Glutamatergic neuron (in vitro differentiated cells): ENCODE measurements at regions not wholly inside any gene's neighbourhood (a gene's known extent, or its start where the extent isn't known, plus 50 kb on each side); places are given as distances from the start of the nearest gene placed in this dataset.

Source experiments
- DNase-seq: peaks from one replicate; pipeline ENCODE4 v3.0.0; 2022
- H3K27ac Mint-ChIP-seq: one replicate; pipeline ENCODE4 v1.8.0; 2020; ENCODE audit warnings: mild to moderate bottlenecking, mixed read lengths, inconsistent platforms; ENCODE audit not compliant: unreplicated experiment
- H3K27me3 Mint-ChIP-seq: one replicate; pipeline ENCODE4 v1.8.0; 2020; ENCODE audit warnings: mild to moderate bottlenecking, moderate library complexity, mixed read lengths, inconsistent platforms; ENCODE audit not compliant: unreplicated experiment
- H3K36me3 Mint-ChIP-seq: one replicate; pipeline ENCODE4 v1.8.0; 2020; ENCODE audit warnings: mild to moderate bottlenecking, mixed read lengths, inconsistent platforms; ENCODE audit not compliant: unreplicated experiment
- H3K4me1 Mint-ChIP-seq: one replicate; pipeline ENCODE4 v1.8.0; 2020; ENCODE audit warnings: mild to moderate bottlenecking, low read depth, mixed read lengths, inconsistent platforms; ENCODE audit not compliant: unreplicated experiment
- H3K4me3 Mint-ChIP-seq: one replicate; pipeline ENCODE4 v1.8.0; 2020; ENCODE audit warnings: mild to moderate bottlenecking, mixed read lengths, inconsistent platforms; ENCODE audit not compliant: unreplicated experiment
- H3K9me3 Mint-ChIP-seq: one replicate; pipeline ENCODE4 v1.8.0; 2020; ENCODE audit warnings: mild to moderate bottlenecking, moderate library complexity, mixed read lengths, inconsistent platforms; ENCODE audit not compliant: unreplicated experiment
- TF ChIP-seq, protein P1 (sequence below): fragments of 200-600 bp; sonication (generic); IDR thresholded peaks from one replicate; pipeline ENCODE4 v1.5.0; 2021; ENCODE audit not compliant: partially characterized antibody, unreplicated experiment

DNA sequence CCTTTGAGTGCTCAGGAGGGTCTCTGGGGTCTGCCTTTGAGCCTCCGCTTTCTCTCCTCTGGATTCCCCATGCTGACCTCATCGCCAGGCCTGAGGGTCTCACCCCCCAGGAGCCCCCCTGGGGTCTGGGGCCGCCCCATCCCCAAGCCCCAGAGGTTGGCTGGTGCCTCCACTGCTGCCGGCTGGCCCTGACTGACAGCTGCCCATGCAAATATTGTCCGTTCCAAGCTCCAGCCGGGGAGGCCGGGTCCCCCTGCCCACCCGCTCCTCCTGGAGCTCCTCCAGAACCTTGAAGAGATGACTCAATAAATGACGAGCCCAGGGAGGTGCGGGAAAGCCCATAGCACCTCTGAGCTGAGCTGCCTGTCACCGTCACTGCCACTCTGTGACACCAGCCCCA lies 173.8 kb downstream of the RBFOX3 start:
- Mint-ChIP-seq H3K9me3 (peaks cover 5% of the 10 kb centered on the region), H3K36me3 (peaks cover 11% of the 10 kb centered on the region), H3K4me1 (peaks cover 42% of the 10 kb centered on the region), H3K4me3 (no peak overlapping the region), H3K27me3 (peaks cover 19% of the 10 kb centered on the region), H3K27ac (no peak overlapping the region)
- DNase-seq, result no peak
- TF ChIP-seq, protein P1, sequence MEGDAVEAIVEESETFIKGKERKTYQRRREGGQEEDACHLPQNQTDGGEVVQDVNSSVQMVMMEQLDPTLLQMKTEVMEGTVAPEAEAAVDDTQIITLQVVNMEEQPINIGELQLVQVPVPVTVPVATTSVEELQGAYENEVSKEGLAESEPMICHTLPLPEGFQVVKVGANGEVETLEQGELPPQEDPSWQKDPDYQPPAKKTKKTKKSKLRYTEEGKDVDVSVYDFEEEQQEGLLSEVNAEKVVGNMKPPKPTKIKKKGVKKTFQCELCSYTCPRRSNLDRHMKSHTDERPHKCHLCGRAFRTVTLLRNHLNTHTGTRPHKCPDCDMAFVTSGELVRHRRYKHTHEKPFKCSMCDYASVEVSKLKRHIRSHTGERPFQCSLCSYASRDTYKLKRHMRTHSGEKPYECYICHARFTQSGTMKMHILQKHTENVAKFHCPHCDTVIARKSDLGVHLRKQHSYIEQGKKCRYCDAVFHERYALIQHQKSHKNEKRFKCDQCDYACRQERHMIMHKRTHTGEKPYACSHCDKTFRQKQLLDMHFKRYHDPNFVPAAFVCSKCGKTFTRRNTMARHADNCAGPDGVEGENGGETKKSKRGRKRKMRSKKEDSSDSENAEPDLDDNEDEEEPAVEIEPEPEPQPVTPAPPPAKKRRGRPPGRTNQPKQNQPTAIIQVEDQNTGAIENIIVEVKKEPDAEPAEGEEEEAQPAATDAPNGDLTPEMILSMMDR, result no peak

DNA sequence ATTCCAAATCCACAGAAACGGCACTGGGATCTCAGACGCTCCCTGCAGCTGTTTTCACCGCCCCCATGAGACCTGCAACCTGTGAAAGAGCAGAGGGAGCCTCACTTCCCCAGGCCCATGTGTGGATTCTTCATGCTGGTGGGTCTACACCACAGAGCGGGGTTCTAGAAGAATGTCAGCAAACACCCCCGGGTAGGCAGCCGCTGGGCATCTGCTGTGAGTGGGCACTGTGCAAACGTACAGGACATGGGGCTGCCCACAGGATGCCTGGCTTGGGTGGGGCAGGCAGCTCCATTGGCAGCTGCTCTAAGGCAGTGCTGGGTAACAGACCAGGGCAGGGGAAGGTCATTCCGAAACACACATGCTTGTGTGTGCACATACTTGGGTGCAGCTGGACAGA lies 174.9 kb downstream of the RBFOX3 start:
- Mint-ChIP-seq H3K4me3 (no peak overlapping the region), H3K36me3 (peaks cover 11% of the 10 kb centered on the region), H3K4me1 (peaks cover 46% of the 10 kb centered on the region), H3K9me3 (peaks cover 5% of the 10 kb centered on the region), H3K27ac (peak overlapping the region; percentile 39), H3K27me3 (peaks cover 15% of the 10 kb centered on the region)
- no peak for DNase-seq
- TF ChIP-seq, protein P1, result no peak

DNA sequence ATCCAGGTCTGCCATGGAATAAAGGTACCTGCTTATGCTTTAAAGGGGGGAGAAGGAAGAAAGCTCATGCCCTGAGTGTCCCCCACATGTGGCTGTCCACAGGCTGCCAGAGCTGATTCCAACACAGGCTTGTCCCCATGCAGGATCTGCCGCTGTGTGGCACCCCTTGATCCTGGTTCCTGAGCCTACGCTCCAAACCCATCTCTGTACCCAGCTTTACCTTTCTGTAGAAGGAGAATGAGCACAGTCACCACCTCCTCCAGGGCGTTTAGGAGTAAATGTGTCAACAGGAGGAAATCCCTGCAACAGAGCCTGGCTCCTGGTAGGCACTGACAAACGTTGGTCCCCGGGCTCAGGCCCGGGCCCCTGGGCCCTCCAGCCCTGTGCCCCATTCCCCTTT lies 175.6 kb downstream of the RBFOX3 start:
- peaks cover 42% of the 10 kb centered on the region for H3K4me1 Mint-ChIP-seq
- H3K27ac Mint-ChIP-seq, result no peak overlapping the region
- no peak for DNase-seq
- peaks cover 11% of the 10 kb centered on the region for H3K36me3 Mint-ChIP-seq
- peaks cover 8% of the 10 kb centered on the region for H3K9me3 Mint-ChIP-seq
- TF ChIP-seq, protein P1, result no peak
- no peak overlapping the region for H3K4me3 Mint-ChIP-seq
- peaks cover 14% of the 10 kb centered on the region for H3K27me3 Mint-ChIP-seq

DNA sequence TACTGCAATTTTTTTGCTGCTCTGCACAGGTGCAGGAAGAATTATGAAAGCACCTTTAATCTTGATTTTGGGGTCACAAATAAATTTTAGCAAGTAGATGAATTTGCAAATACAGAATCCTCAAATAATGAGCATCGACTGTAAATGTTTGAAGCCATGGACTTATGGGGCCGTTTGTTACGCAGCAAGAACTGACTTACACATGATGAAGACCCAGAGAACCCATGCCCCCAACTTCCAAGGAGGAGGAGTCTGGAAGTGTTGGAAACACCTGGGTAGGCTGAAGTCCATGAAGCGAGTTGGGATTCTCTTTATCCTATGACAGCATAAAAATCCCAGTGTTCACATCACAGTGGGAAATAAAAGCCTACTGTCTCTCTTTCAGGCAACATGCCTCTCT lies 176.6 kb downstream of the RBFOX3 start:
- TF ChIP-seq, protein P1, result no peak
- Mint-ChIP-seq H3K27me3 (peaks cover 17% of the 10 kb centered on the region), H3K27ac (no peak overlapping the region), H3K9me3 (peaks cover 7% of the 10 kb centered on the region), H3K36me3 (peaks cover 11% of the 10 kb centered on the region), H3K4me3 (no peak overlapping the region), H3K4me1 (peaks cover 36% of the 10 kb centered on the region)
- DNase-seq, result no peak

DNA sequence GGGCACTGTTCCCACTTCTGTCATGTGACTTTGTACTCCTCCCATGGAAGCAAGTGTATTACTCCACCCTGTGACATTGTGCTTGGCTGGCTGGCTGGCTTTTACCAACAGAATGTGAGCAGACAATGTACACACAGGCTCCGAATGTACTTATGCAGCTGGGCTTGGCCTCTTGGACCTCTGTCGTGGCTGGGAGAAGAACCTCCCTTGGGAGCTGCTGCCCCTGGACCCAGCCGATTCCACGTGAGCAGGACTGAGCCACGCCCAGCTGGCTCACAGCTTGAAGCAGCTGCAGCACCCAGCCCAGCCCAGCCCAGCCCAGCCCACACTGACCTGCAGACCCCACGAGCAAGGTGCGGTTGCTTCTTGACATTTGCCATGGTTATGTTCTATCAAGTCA lies 177.5 kb downstream of the RBFOX3 start:
- no peak overlapping the region for H3K4me3 Mint-ChIP-seq
- peaks cover 31% of the 10 kb centered on the region for H3K4me1 Mint-ChIP-seq
- peaks cover 9% of the 10 kb centered on the region for H3K9me3 Mint-ChIP-seq
- no peak overlapping the region for H3K27ac Mint-ChIP-seq
- peaks cover 11% of the 10 kb centered on the region for H3K36me3 Mint-ChIP-seq
- peaks cover 15% of the 10 kb centered on the region for H3K27me3 Mint-ChIP-seq
- DNase-seq, result no peak
- TF ChIP-seq, protein P1, result no peak
